DMS 273 treated with DMSO at 0.1 percent for 48 hours (cell line): ENCODE measurements at regions not wholly inside any gene's neighbourhood (a gene's known extent, or its start where the extent isn't known, plus 50 kb on each side); places are given as distances from the start of the nearest gene placed in this dataset.
"Not testable (repeated sequence)": the region's sequence is repeated elsewhere in the genome, so short reads cannot be mapped to it uniquely, and the experiment has no call there.

Source experiments
- DNase-seq: peaks from one replicate; lab custom pipeline; 2025; lab: John Stamatoyannopoulos, UW

- DNase-seq, result no peak
Observed at GRCh38 chr14:46433381-46433780, 218.2 kb downstream of the RPL10L start.

DNA sequence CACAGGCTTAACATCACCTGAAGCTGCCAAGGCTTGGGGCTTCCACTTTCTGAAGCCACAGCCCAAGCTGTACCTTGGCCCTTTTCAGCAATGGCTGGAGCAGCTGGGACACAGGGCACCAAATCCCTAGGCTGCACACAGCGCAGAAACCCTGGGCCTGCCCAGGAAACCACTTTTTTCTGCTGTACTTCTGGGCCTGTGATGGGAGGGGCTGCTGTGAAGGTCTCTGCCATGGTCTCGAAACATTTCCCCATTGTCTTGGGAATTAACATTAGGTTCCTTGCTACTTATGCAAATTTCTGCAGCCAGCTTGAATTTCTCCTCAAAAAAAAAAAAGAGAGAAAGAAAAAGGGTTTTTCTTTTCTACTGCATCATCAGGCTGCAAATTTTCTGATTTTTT lies 219.1 kb downstream of the RPL10L start:
- DNase-seq, result no peak

DNA sequence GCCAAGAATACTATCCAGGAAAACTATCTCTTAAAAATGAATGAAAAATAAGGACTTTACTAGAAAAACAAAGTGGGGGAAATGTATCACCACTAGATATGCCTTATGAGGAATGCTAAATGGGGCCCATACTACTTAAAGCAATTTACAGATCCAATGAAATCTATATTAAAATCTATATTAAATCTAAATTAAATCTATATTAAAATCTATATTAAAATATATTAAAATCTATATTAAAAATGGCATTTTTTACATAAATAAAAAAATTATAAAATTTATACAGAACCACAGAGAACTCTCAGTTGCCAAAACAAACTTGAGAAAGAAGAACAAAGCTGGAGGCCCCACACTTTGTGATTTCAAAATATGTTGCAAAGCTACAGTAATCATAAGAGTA lies 234.5 kb downstream of the RPL10L start:
- DNase-seq, result no peak

GRCh38 chr14:46404865-46405811 lies 246.4 kb downstream of the RPL10L start:
- DNase-seq, result no peak

- DNase-seq, result not testable (repeated sequence)
Observed at GRCh38 chr14:46402001-46402690, 249.4 kb downstream of the RPL10L start.

DNA sequence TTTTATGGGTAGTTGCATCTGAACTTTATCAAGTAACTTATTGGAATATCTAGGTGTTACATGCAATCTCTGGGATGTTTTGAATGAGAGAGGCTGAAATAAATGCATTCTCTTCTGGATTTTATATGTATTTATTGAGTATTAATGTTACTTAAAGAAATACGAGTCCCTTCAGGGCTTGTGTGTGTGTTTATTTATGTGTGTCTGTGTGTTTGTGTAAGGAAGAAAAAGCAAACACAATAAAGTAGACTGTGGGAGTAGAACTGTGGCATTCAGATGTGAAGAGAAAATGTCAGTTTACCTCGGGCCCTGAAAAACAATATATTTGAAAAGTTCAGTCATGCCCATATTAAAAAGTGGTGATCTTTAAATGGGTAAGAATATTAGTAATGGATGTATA lies 250.5 kb downstream of the RPL10L start:
- DNase-seq, result no peak

- no peak for DNase-seq
Observed at GRCh38 chr14:46399049-46399448, 252.5 kb downstream of the RPL10L start.

DNA sequence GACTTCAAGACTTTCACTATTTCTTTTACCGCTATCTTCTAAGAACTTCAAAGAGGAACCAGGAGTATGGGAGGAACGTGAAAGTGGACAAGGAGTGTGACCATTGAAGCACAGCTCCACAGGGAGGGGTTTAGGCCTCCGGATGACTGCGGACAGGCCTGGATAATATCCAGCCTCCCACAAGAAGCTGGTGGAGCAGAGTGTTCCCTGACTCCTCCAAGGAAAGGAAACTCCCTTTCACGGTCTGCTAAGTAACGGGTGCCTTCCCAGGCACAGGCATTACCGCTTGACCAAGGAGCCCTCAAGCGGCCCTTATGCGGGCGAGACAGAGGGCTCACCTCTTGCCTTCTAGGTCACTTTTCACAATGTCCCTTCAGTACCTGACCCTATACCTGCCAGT lies 267.0 kb downstream of the RPL10L start:
- DNase-seq, result no peak

- no peak for DNase-seq
Observed at GRCh38 chr14:46381674-46382073, 269.9 kb downstream of the RPL10L start.

DNA sequence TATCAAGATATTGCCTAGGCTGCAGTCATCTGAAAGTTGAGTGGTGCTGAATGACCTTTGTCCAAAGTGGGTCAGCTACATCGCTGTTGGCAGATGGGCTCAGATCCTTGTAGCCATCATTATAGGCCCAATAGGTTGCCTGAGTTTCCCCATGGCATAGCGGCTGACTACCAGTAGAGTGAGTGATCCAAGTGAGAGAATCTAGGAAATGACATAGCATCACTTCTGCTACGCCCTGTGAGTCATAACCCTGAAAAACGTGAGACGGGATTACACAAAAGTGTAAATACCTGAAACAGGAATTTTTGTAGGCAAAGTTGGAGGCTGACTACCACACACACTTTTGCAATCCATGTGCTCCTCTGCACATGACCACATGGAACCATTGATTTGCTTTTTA lies 273.3 kb downstream of the RPL10L start:
- DNase-seq, result no peak

GRCh38 chr14:46377305-46377704 lies 274.3 kb downstream of the RPL10L start:
- no peak for DNase-seq

DNA sequence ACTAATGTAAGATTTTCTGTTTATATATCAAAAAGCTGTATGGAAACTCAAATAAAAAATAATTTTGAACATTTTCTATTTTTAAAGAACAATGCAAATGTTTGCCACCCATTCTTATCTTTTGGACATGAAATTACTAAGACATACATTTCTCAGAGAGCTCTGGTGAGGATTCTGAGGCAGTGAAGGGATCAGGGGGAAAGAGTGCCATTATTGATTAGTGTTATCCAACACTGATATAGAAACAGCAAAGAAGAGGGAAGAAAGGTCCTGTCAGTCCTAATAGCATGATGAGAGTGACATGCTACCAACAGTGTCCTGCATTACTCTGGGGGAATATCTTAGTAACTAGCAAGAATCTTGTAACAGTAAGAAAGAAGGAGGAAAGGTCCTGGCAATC lies 282.2 kb downstream of the RPL10L start:
- no peak for DNase-seq

DNA sequence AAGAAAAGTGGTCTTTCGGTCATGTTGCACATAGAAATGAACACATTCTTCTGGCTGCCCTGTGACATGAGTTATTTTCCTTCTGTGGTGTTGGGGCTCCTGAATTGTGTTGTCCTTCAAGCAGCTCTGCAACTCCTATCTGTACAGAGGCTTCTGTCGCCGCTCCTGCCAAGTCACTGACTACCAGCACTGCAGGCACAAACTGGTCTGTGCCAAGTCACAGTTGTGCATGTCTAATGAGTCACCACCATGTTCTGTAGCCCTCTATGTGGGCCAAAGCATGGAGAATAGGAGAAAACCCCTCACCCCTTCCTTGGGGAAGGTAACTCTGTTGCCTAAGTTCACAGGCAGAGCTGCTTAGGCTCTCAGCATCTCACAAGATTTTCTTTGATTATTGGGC lies 283.3 kb downstream of the RPL10L start:
- no peak for DNase-seq

GRCh38 chr14:46352844-46353243 lies 298.7 kb downstream of the RPL10L start:
- no peak for DNase-seq

DNA sequence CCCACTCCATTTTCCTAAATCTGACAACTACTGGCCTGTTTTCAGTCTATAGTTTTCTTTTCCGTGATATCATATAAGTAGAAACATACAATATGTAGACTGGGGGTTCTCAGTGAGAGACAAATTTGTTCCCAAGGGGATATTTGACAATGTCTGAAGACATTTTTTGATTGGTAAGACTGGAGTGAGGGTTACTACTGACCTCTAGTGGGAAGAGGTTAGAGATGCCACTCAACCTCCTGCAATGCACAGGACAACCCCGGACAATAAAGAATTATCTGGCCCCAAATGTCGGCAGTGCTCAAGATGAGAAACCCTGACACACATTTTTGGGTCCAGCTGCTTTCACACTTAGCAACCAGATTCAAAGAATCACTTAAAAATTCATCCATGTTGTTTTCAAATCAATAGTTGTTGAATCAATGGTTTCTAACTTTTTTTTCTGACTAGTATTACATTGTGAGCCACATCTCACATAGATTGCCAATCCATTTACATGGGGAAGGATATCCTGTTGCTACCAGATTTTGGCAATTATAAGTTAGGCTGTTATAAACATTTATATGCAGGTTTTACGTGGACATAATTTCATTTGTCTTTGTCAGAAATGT lies 307.1 kb downstream of the RPL10L start:
- peak; percentile 0 for DNase-seq

DNA sequence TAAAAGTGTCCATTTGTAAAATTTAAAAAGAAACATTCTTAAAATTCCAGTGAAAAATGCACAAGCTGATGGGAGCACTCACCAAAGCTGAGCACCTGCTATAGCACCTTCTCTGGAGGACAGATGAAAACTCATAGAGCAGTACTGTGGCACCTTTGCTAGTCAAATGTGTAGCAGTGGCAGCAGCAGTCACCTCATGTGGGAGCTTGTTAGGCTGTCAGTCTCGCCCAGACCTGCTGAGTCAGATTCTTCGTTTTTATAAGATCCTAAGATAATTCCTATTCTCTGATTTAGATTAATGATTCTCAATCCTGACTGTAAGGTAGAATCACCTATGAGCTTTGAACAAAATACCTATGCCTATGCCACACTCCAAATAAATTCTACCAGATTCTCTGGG lies 325.8 kb downstream of the RPL10L start:
- no peak for DNase-seq

DNA sequence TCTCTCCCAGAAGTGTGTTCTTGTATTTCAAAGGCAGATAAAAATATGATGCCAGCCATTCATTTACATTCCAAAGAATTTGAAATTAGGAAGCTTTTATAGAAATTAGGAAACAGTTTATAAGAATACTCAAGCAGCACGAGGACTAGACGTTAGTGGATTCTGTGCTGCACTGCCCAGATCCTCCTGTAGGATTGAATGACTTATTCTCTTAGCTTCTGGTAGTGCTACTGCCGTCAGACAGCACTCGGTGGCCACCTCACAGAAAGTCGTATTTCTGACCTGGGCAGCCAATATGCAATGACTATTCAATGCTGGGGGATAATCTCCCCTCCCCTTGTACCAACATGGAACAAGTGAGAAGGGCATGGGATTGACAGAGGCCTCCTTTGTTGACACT lies 326.4 kb downstream of the RPL10L start:
- DNase-seq, result no peak

DNA sequence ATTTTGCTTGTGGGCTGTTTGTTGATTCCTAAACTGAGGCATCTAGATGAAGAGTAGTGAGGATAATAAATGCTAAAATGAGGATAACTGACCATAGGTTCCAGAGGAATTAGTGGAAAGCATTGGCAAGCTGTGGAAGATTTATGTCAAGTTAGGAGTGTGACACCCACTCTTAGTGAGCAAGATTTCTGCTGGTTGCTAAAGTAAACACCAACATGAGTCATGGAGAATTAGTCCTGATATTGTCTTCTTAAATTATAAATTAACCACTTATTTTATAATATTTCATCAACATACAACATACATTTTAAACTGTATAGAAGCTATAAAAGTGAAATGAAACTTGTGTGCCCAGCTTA lies 328.2 kb downstream of the RPL10L start:
- DNase-seq, result no peak

GRCh38 chr14:46322730-46323403 lies 328.7 kb downstream of the RPL10L start:
- DNase-seq, result no peak

GRCh38 chr14:46322076-46322475 lies 329.5 kb downstream of the RPL10L start:
- DNase-seq, result no peak

- DNase-seq, result no peak
Observed at GRCh38 chr14:46306267-46306666, 345.3 kb downstream of the RPL10L start.

DNA sequence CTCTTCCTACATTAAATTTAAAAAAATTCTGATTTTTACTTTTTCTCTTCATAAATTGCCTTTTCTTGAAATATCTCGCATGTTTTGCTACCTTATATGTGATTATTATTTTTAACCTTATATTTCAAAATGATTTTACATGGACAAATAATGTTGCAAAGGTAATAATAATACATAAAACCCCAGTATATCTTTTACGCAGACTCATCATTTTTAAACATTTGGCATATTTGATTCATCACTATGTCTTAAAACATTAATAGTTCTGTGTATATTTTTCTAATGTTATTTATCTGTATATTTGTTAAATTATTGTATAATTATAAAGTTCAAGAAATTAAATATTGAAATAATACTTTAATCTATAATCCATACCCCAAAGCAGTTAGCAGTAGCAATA lies 350.8 kb downstream of the RPL10L start:
- DNase-seq, result no peak
